AG04449 (cell line): ENCODE measurements at regions not wholly inside any gene's neighbourhood (a gene's known extent, or its start where the extent isn't known, plus 50 kb on each side); places are given as distances from the start of the nearest gene placed in this dataset.
"Not testable (repeated sequence)": the region's sequence is repeated elsewhere in the genome, so short reads cannot be mapped to it uniquely, and the experiment has no call there.

Experiments
- CTCF ChIA-PET: fragments of 350-600 bp; formaldehyde crosslinking; extraction: SDS; loops from one replicate; lab custom pipeline; 2021; ENCODE audit warnings: antibody characterized with exemption; lab: Yijun Ruan, JAX
- POLR2A ChIA-PET: fragments of 400-600, 350-600 bp; formaldehyde crosslinking; extraction: SDS; loops from one replicate; lab custom pipeline; 2020; ENCODE audit warnings: antibody characterized with exemption, inconsistent platforms; lab: Yijun Ruan, JAX
- DNase-seq: peaks from one replicate; pipeline ENCODE4 v3.0.0-alpha.2; 2010; ENCODE audit warnings: low read depth, low spot score
- H3K4me3 ChIP-seq: 2 replicates; pipeline ENCODE4 v1.5.1; 2011; ENCODE audit warnings: low read depth, mild to moderate bottlenecking, control low read depth, low read length
- TF ChIP-seq, protein P1 (sequence below): IDR thresholded peaks from one replicate; pipeline ENCODE4 v1.5.1; 2011; ENCODE audit warnings: mild to moderate bottlenecking, moderate library complexity, low read length, control low read depth, inconsistent platforms; ENCODE audit not compliant: insufficient read depth; ENCODE audit errors: missing control alignments

GRCh38 chr17:31733326-31733725 is 125.7 kb downstream of the COPRS start:
- TF ChIP-seq, protein P1, sequence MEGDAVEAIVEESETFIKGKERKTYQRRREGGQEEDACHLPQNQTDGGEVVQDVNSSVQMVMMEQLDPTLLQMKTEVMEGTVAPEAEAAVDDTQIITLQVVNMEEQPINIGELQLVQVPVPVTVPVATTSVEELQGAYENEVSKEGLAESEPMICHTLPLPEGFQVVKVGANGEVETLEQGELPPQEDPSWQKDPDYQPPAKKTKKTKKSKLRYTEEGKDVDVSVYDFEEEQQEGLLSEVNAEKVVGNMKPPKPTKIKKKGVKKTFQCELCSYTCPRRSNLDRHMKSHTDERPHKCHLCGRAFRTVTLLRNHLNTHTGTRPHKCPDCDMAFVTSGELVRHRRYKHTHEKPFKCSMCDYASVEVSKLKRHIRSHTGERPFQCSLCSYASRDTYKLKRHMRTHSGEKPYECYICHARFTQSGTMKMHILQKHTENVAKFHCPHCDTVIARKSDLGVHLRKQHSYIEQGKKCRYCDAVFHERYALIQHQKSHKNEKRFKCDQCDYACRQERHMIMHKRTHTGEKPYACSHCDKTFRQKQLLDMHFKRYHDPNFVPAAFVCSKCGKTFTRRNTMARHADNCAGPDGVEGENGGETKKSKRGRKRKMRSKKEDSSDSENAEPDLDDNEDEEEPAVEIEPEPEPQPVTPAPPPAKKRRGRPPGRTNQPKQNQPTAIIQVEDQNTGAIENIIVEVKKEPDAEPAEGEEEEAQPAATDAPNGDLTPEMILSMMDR = no peak
- DNase-seq = no peak
- no peak overlapping the region for H3K4me3 ChIP-seq
- POLR2A ChIA-PET = no interaction called here
- CTCF ChIA-PET = interaction anchor here (1.3 kb wide), 1 partner anchor 181 kb away, joined by 3 read pairs; no protein-coding TSS in a partner anchor

DNA sequence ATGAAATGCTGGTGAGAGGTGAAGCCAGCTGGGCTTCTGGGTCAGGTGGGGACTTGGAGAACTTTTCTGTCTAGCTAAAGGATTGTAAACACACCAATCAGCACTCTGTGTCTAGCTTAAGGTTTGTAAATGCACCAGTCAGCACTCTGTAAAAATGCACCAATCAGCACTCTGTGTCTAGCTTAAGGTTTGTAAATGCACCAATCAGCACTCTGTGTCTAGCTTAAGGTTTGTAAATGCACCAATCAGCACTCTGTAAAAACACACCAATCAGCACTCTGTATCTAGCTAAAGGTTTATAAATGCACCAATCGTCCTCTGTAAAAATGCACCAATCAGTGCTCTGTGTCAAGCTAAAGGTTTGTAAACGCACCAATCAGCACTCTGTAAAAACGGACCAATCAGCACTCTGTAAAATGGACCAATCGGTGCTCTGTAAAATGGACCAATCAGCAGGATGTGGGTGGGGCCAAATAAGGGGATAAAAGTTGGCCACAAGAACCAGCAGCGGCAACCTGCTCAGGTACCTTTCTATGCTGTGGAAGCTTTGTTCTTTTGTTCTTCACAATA is 127.4 kb downstream of the COPRS start:
- H3K4me3 ChIP-seq, DNase-seq, POLR2A ChIA-PET, CTCF ChIA-PET: not testable (repeated sequence)

- TF ChIP-seq, protein P1 = no peak
- no peak for DNase-seq
- no peak overlapping the region for H3K4me3 ChIP-seq
- CTCF ChIA-PET = no interaction called here
- POLR2A ChIA-PET = no interaction called here
These were observed 127.9 kb downstream of the COPRS start for GRCh38 chr17:31731118-31731517.

DNA sequence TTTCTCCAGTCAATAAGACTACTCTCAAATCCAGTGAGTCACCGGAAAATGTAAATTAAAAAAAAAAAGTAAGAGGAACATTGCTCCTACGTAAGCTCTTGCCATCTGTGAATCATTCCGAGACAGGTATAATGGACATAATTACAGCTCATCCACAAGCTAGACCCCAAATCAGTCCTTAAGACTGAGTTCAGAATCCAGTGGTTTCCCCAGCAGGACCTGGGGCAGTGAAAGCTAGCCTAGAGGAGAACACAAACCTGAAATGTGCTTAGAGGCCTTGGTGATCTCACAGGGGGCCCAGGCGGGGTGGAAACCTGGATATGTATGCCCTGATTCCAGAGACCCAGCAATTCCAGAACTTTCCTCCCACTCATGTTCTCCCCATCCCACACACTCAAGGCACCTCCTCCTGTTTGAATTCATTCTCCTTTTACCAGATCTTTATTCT is 132.0 kb downstream of the COPRS start:
- POLR2A ChIA-PET = interaction anchor here (0.7 to 1.1 kb wide), 2 partner anchors 31 to 147 kb away, joined by 4 read pairs; no protein-coding TSS in a partner anchor
- CTCF ChIA-PET = no interaction called here
- TF ChIP-seq, protein P1 = no peak
- DNase-seq = no peak
- H3K4me3 ChIP-seq = no peak overlapping the region

- ChIA-PET CTCF (interaction anchor here (0.8 to 1.7 kb wide), 4 partner anchors 9 to 117 kb away, joined by 3 to 4 read pairs (median 4); no protein-coding TSS in a partner anchor), POLR2A (no interaction called here)
- H3K4me3 ChIP-seq = no peak overlapping the region
- TF ChIP-seq, protein P1 = no peak
- no peak for DNase-seq
These were observed 134.4 kb downstream of the COPRS start for GRCh38 chr17:31724619-31725018.

DNA sequence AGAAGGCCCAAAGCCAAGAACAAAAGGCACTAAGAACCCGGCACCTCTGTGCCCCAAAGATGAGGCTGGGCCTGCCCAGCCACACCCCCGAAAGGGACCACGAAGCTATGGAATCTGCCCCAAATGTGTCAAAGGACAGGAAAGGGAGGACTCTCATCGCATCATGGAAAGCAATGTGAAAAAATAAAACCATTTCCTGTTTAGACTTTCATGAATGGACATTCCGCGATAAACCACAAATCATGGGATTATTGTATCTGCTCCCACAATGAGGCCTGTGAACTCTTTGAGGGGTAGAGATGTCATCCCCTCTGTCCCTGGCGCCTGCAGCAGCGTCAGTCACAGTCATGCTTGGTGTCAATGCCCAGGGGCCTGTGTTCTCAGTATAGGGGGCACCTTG is 135.0 kb downstream of the COPRS start:
- POLR2A ChIA-PET = no interaction called here
- no peak for DNase-seq
- TF ChIP-seq, protein P1 = no peak
- no peak overlapping the region for H3K4me3 ChIP-seq
- CTCF ChIA-PET = interaction anchor here (0.8 to 1.7 kb wide), 3 partner anchors 8 to 118 kb away, joined by 3 to 4 read pairs (median 4); no protein-coding TSS in a partner anchor
